HG02852 (cell line): ENCODE measurements at regions not wholly inside any gene's neighbourhood (a gene's known extent, or its start where the extent isn't known, plus 50 kb on each side); places are given as distances from the start of the nearest gene placed in this dataset.

Experiments used
- ATAC-seq: cut with Tn5 transposase; IDR thresholded peaks from one replicate; pipeline ENCODE4 v1.9.1; 2021; ENCODE audit warnings: mild to moderate bottlenecking, moderate library complexity; ENCODE audit not compliant: unreplicated experiment

GRCh38 chr14:98949481-98950135, 322.4 kb downstream of the BCL11B start:
- no peak for ATAC-seq

DNA sequence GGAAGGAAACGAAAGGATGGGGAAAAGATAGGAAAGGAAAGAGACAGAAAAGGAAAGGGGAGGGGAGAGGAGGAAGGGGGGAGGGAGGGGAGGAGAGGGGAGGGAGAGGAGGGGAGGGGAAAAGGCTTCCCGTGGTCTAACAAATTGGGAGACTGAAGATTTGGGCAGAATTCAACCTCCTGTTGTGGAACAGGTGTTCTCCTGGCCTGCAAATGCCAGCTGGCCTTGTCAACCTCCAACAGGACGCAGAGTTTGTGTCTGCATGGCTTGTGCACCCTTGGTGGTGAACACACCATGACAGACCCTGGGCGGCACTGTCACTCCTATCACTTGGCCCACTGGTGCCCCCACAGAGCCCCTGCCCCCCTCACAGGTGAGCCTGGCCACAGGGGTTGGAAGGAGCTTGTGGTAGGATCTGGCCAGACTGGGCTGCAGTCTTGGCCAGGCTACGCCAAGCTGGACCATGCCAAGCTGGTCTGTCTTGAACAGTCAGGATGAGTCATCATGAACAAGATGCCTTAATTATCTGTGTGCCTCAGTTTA, 321.6 kb downstream of the BCL11B start:
- no peak for ATAC-seq

- ATAC-seq: no peak
Measured at GRCh38 chr14:98951031-98951430, 321.0 kb downstream of the BCL11B start.

DNA sequence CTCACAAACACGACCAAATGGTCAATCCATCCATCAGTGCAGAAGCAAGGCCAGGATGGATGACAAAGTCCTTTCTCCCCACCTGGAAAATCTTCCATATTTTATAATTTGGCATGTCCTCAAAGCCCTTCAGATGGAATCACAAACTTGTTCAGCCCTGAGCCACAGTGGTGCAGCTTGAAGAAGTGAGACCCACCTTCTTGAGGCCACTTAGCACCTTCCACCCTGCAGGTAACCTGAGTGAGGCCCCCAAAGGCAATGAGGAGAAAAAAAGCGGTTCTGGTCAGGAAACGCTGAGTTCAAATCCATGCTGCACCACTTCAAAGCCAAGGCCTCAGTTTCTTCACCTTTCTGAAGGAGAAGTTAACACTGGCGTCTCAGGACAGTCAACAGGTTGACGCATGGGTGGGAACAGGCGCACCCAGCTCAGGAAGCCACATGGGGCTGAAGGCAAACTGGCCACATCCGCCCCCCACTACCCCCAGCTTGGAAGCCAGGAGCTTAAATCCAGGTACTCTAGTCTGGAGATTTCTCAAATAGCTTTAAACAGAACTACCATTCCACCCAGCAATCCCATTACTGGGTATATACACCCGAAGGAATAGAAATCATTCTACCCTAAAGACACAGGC, 320.4 kb downstream of the BCL11B start:
- ATAC-seq: no peak

GRCh38 chr14:98952593-98953350, 319.2 kb downstream of the BCL11B start:
- no peak for ATAC-seq

- ATAC-seq: no peak
Measured at GRCh38 chr14:98953551-98954348, 318.2 kb downstream of the BCL11B start.

DNA sequence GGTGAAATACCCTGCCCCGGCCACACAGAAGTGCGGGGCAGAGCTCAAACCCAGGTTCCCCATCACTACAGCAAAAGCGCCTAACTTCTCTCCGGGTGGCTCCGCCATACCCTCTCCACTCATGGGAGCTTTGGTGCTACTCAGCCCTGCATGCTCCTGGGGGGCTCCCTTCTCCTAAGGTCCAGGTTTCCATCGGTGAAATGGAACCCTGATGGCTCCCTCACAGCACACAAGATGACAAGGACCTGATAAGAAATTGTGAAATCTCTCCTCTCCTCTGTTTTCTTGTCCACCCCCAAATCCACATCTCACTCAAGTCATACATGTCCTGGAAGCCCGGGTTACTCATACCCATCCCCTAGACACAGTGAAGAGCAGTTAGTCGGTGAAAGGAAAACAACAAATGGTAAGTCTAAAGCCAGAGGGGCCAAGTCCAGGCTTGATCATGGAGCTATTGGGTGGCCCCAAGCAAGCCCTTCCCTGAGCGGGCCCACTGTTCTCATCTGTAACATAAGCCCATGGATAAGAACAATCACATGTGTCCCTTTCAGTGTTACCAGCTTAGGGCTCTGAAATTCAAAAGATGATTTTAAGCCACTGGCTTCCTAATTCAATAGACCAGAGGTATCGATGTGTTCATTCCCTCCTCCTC, 317.5 kb downstream of the BCL11B start:
- ATAC-seq: no peak

- ATAC-seq: no peak
Measured at GRCh38 chr14:98955036-98955740, 316.8 kb downstream of the BCL11B start.

- ATAC-seq: no peak
Measured at GRCh38 chr14:98955741-98956070, 316.3 kb downstream of the BCL11B start.

DNA sequence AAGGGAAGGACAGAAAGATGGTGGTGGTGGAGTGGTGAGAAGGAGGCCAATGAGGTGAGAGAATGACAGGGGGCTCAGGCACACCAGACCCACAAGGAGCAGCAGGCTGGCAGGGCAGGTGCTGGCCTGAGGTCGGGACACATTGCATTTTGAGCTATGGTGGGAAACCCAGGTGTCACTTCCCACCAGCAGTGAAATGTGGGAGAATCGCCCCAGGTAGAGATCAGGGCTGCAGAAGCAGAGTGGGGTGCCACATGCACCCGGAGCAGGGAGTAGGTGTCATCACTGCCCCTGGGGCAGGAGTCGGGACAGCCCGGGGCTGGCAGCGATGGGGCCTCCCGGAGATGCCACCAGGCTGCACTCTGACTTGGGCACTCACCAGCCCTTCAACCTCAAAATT, 315.8 kb downstream of the BCL11B start:
- no peak for ATAC-seq

- no peak for ATAC-seq
Measured at GRCh38 chr14:98956661-98957060, 315.3 kb downstream of the BCL11B start.

GRCh38 chr14:98957211-98958047, 314.6 kb downstream of the BCL11B start:
- no peak for ATAC-seq

- no peak for ATAC-seq
Measured at GRCh38 chr14:98958048-98958631, 313.9 kb downstream of the BCL11B start.

- no peak for ATAC-seq
Measured at GRCh38 chr14:98958632-98959031, 313.4 kb downstream of the BCL11B start.

- no peak for ATAC-seq
Measured at GRCh38 chr14:98959410-98959809, 312.6 kb downstream of the BCL11B start.

- ATAC-seq: no peak
Measured at GRCh38 chr14:98959958-98960616, 311.9 kb downstream of the BCL11B start.

DNA sequence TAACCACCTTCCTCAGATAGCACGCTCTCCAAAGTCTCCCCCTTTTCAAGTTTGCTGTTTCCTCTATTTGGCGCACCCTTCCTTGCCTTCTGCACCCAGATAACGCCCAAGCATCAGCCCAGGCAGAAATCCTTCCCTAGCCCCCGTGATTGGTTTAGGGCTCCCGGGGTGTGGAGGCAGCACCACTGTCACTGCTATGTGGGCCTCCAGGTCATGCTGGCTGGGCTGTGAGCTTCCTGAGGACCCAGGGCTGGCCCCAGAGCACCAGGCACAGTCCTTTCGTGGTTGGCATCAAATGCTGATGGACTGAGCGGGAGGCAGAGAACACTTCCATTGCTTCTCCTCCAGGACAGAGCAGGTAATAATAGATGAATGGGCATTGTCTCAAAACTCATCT, 311.4 kb downstream of the BCL11B start:
- no peak for ATAC-seq

DNA sequence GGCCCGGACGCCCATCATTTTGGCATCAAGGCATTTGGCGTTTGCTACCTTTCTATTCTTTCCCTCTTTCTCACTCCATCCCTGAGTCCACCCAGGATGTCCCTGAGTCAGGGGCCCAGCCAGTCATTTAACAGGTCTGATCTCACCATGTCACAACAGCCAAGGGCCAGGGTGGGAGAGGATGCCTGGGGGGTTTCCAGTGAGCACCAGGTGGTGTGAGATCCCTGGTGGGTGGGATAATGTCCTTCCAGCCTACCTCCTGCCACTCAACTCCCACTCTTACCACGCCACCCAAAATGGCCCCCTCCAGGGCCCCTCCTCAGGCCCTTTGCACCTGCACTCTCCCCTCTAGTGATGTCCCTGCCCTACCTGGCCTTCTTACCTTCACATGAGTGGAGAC, 310.8 kb downstream of the BCL11B start:
- ATAC-seq: no peak
